Ascending aorta (tissue), 2 donors: ENCODE measurements at regions not wholly inside any gene's neighbourhood (a gene's known extent, or its start where the extent isn't known, plus 50 kb on each side); places are given as distances from the start of the nearest gene placed in this dataset.

Experiments used
- DNase-seq, 2 donors: peaks; one replicate each; pipeline ENCODE4 v3.0.0-alpha.2; 2019; ENCODE audit warnings: low spot score in 2 of 2
- H3K27ac ChIP-seq, 2 donors: fragments of 200-600 bp; sonication (generic); one replicate each; pipeline ENCODE4 v1.5.1; 2016 to 2017; ENCODE audit warnings: mild to moderate bottlenecking in 1 of 2
- H3K27me3 ChIP-seq: fragments of 200-600 bp; sonication (generic); one replicate; pipeline ENCODE4 v1.5.1; 2017
- H3K36me3 ChIP-seq, 2 donors: fragments of 200-600 bp; sonication (generic); one replicate each; pipeline ENCODE4 v1.5.1; 2016
- H3K4me1 ChIP-seq, 2 donors: fragments of 200-600 bp; sonication (generic); one replicate each; pipeline ENCODE4 v1.5.1; 2016 to 2017; ENCODE audit warnings: mild to moderate bottlenecking in 1 of 2
- H3K4me3 ChIP-seq, 2 donors: fragments of 200-600 bp; sonication (generic); one replicate each; pipeline ENCODE4 v1.5.1; 2016 to 2017; ENCODE audit warnings: mild to moderate bottlenecking in 1 of 2
- H3K9me3 ChIP-seq, 2 donors: fragments of 200-600 bp; sonication (generic); one replicate each; pipeline ENCODE4 v1.5.1; 2016
- intact Hi-C: fragments of 100-400 bp; cut with DNase I; formaldehyde crosslinking; loops from one replicate; pipeline ENCODE4 v1.15.1; 2023
- TF ChIP-seq, protein P1 (sequence below), 3 experiments: fragments of 200-600 bp in 2 of 3; fragments of 450-650 bp in 1 of 3; sonication (generic) in 2 of 3; IDR thresholded peaks; one replicate each; pipeline ENCODE4 v1.5.1; 2016 to 2019; ENCODE audit warnings: antibody characterized with exemption in 3 of 3, mild to moderate bottlenecking in 1 of 3, moderate library complexity in 1 of 3

DNA sequence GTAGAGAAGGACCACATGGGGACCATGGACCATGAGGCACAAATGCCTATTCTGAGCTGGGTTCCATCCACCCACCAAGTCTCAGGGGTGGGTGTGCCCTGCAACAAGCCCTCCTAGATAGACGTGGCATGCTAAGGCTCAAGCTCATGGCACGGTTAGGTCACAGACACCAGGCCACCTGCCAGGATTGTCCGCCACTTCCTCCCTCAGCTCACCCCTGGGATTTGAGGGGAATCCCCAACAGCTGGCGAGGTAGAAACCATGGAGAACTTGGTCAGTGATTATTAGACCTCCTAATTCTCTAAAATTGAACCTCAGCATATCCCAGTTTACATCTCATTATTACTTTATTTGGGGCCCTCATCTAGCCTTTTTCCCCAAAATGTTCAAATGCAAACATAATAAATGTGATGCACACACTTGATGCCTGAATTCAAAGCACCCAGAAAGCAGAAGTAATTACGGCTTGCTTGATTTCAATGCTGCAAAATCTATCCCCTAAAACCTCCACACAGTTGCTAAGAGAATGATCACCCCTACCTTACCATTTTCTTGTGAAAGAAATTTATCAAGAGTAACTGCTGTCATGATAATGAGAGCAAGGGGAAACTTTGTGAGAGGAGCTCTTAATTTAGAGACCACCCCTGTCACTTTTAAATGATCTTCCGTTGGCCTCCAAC is 366.6 kb upstream of the PFKP start:
- H3K27ac ChIP-seq: no peak overlapping the region
- intact Hi-C loops: no loop called here
- H3K27me3 ChIP-seq: no peaks in the 10 kb centered on the region
- H3K4me1 ChIP-seq: no peaks in the 10 kb centered on the region
- H3K9me3 ChIP-seq: no peaks in the 10 kb centered on the region
- no peak overlapping the region for H3K4me3 ChIP-seq
- H3K36me3 ChIP-seq: no peaks in the 10 kb centered on the region
- no peak for DNase-seq
- TF ChIP-seq, protein P1, sequence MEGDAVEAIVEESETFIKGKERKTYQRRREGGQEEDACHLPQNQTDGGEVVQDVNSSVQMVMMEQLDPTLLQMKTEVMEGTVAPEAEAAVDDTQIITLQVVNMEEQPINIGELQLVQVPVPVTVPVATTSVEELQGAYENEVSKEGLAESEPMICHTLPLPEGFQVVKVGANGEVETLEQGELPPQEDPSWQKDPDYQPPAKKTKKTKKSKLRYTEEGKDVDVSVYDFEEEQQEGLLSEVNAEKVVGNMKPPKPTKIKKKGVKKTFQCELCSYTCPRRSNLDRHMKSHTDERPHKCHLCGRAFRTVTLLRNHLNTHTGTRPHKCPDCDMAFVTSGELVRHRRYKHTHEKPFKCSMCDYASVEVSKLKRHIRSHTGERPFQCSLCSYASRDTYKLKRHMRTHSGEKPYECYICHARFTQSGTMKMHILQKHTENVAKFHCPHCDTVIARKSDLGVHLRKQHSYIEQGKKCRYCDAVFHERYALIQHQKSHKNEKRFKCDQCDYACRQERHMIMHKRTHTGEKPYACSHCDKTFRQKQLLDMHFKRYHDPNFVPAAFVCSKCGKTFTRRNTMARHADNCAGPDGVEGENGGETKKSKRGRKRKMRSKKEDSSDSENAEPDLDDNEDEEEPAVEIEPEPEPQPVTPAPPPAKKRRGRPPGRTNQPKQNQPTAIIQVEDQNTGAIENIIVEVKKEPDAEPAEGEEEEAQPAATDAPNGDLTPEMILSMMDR (IDR thresholded peaks at IDR 0.05): no peak

DNA sequence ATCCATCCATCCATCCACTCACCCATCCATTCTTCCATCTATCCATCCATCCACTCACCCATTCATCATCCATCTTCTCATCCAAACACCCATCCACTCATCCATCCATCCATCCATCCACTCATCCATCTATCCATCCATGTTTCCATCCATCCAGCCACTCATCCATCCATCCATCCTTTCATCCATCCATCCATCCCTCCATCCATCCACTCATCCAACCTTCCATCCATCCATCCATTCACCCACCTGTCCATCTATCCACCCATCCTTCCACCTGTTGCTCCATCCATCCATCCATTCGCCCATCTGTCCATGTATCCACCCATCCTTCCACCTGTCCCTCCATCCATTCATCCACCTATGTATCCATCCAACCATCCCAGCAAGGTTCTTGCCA is 378.4 kb upstream of the PFKP start:
- no peaks in the 10 kb centered on the region for H3K27me3 ChIP-seq
- intact Hi-C loops: no loop called here
- no peaks in the 10 kb centered on the region for H3K36me3 ChIP-seq
- H3K4me1 ChIP-seq: no peaks in the 10 kb centered on the region
- no peaks in the 10 kb centered on the region for H3K9me3 ChIP-seq
- no peak overlapping the region for H3K27ac ChIP-seq
- TF ChIP-seq, protein P1 (IDR thresholded peaks at IDR 0.05): no peak
- no peak for DNase-seq
- H3K4me3 ChIP-seq: no peak overlapping the region

DNA sequence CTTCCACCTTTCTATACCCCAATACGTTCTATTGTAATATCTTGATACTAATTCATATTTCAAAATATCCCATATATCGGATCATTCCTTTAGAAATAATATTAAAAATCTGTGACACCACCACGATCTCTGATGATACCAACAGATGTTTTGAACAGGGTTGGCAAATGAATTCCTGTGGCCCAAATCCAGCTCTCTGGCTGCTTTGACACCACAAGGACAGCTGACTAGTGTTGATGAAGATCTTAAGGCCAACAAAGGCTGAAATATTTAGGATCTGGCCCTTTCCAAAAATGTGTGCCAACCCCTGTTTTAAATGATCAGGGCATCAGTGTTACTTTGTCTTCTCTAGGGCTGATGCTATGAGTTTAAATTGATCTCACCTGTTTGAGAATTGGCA is 380.7 kb upstream of the PFKP start:
- Histone ChIP-seq H3K27me3 (no peaks in the 10 kb centered on the region), H3K9me3 (no peaks in the 10 kb centered on the region), H3K4me1 (no peaks in the 10 kb centered on the region), H3K4me3 (no peak overlapping the region), H3K36me3 (no peaks in the 10 kb centered on the region), H3K27ac (no peak overlapping the region)
- intact Hi-C loops: no loop called here
- TF ChIP-seq, protein P1 (IDR thresholded peaks at IDR 0.05): no peak
- no peak for DNase-seq

DNA sequence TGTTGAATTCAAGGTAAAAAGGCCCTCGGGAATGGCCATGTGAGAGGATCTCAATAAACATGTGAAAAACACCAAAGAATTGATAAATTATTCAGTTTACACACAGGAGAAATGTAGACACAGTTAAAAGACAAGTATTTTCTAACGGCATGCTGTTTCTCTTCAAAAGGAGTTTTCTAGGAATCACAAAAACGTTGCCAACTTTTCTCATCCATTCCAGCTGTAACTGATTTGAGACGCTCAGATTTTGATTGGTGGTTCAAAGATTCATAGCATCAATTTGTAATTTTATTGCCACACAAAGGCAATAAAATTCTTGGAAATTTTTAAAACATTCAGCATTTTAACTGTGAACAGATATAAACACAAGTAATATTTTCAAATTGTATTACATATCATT is 384.9 kb upstream of the PFKP start:
- Histone ChIP-seq H3K4me3 (no peak overlapping the region), H3K36me3 (no peaks in the 10 kb centered on the region), H3K4me1 (no peaks in the 10 kb centered on the region), H3K27me3 (no peaks in the 10 kb centered on the region), H3K9me3 (no peaks in the 10 kb centered on the region), H3K27ac (no peak overlapping the region)
- intact Hi-C loops: no loop called here
- TF ChIP-seq, protein P1 (IDR thresholded peaks at IDR 0.05): no peak
- DNase-seq: no peak

DNA sequence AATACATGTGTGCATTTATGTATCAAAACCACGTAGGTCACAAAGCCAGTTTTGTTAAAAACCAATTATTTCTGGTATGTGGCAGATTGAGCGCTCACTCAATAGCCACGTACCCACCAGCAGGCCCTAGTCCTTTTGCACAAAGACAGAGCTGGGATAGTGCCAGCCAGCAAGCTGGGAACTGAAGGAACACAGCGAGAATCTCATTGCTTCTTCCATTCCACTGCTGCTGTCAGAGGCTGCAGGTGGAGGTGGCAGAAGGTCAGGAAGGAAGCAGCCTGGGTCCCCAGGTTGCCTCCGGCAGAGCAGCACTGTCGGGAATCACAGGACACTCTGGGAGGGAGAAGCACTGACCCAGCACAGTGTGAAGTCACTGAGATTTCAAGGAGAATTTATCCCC is 385.5 kb upstream of the PFKP start:
- no peak for DNase-seq
- TF ChIP-seq, protein P1 (IDR thresholded peaks at IDR 0.05): no peak
- no peaks in the 10 kb centered on the region for H3K4me1 ChIP-seq
- no peaks in the 10 kb centered on the region for H3K27me3 ChIP-seq
- no peak overlapping the region for H3K27ac ChIP-seq
- intact Hi-C loops: no loop called here
- H3K4me3 ChIP-seq: no peak overlapping the region
- H3K36me3 ChIP-seq: no peaks in the 10 kb centered on the region
- H3K9me3 ChIP-seq: no peaks in the 10 kb centered on the region

DNA sequence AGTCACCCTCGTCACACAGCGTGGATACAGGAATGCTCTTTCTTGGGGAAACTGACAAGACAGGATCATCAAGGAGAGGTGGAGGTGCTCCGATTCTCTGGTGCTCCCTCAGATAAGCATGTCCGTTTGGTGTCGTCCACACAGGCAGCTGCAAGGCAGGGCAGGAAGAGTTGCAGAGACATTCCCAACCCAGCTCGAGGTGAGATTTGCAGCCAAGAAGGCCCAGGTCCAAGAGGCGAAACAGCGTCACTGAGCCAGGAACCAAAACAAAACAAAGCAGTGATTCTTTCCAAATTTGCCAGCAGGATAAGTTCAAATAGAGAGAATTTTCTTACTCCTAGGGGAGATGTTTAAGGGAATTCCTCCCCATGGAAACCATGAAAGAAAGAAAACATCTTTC is 386.5 kb upstream of the PFKP start:
- TF ChIP-seq, protein P1 (IDR thresholded peaks at IDR 0.05): no peak
- H3K4me3 ChIP-seq: no peak overlapping the region
- H3K36me3 ChIP-seq: no peaks in the 10 kb centered on the region
- no peaks in the 10 kb centered on the region for H3K27me3 ChIP-seq
- no peaks in the 10 kb centered on the region for H3K4me1 ChIP-seq
- H3K9me3 ChIP-seq: no peaks in the 10 kb centered on the region
- H3K27ac ChIP-seq: no peak overlapping the region
- intact Hi-C loops: no loop called here
- DNase-seq: no peak
